ENCODE measurements at regions not wholly inside any gene's neighbourhood (a gene's known extent, or its start where the extent isn't known, plus 50 kb on each side); places are given as distances from the start of the nearest gene placed in this dataset.

- Histone ChIP-seq H4K20me1 (ENCODE audit: insufficient read depth) (no peaks in the 10 kb centered on the region), H3K4me1 (ENCODE audit: low read depth, poor library complexity, severe bottlenecking) (no peaks in the 10 kb centered on the region), H3K4me3 (IDR thresholded peaks at IDR 0.05; ENCODE audit: insufficient read depth, low read depth, low read length) (no peak overlapping the region), H3K79me2 (ENCODE audit: insufficient read depth, low read depth) (no peaks in the 10 kb centered on the region), H3K36me3 (ENCODE audit: insufficient read depth) (no peaks in the 10 kb centered on the region), H3K4me2 (no peak overlapping the region), H3K27me3 (ENCODE audit: insufficient read depth, low read depth) (no peaks in the 10 kb centered on the region), H3K27ac (no peak overlapping the region), H2AFZ (ENCODE audit: low read depth) (no peak overlapping the region), H3K9ac (no peak overlapping the region)
- TF ChIP-seq CTCF (conservative IDR thresholded peaks at IDR 0.05; ENCODE audit: low read depth, low read length), result no peak
These were observed 51.3 kb upstream of the SESN3 start for GRCh38 chr11:95282291-95282751.
